ENCODE measurements at regions not wholly inside any gene's neighbourhood (a gene's known extent, or its start where the extent isn't known, plus 50 kb on each side); places are given as distances from the start of the nearest gene placed in this dataset.

DNA sequence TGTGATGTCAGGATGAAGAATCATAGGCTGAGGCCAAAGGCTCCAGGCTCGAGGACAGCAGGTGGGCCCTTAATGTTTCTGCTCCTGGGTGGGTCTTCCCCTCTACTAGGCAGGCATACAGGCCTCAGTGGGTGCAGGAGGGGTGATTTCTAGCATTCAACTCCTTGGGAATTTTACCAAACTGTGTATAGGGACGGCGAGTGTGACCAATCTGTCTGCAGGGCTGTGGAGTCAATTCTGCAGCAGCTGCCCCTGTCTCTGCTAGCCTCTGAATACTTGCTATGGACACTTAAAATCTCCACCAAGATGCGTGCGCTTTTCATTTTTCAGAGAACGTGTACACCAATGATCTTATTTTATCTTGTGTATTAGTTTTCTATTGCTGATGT, 115.5 kb downstream of the WDR11 start:
- ATAC-seq = no peak
- TF ChIP-seq POLR2AphosphoS5 (IDR thresholded peaks at IDR 0.05) (no peak), POLR2A (IDR thresholded peaks at IDR 0.05) (no peak), EP300 (IDR thresholded peaks at IDR 0.05) (no peak)
- TF ChIP-seq, protein P1, sequence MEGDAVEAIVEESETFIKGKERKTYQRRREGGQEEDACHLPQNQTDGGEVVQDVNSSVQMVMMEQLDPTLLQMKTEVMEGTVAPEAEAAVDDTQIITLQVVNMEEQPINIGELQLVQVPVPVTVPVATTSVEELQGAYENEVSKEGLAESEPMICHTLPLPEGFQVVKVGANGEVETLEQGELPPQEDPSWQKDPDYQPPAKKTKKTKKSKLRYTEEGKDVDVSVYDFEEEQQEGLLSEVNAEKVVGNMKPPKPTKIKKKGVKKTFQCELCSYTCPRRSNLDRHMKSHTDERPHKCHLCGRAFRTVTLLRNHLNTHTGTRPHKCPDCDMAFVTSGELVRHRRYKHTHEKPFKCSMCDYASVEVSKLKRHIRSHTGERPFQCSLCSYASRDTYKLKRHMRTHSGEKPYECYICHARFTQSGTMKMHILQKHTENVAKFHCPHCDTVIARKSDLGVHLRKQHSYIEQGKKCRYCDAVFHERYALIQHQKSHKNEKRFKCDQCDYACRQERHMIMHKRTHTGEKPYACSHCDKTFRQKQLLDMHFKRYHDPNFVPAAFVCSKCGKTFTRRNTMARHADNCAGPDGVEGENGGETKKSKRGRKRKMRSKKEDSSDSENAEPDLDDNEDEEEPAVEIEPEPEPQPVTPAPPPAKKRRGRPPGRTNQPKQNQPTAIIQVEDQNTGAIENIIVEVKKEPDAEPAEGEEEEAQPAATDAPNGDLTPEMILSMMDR (IDR thresholded peaks at IDR 0.05) = no peak
- H3K36me3 ChIP-seq = no peaks in the 10 kb centered on the region
- peaks cover 0 to 12% (median 0%) of the 10 kb centered on the region in 3 donors for H3K4me1 ChIP-seq
- no peaks in the 10 kb centered on the region for H3K9me3 ChIP-seq
- no peaks in the 10 kb centered on the region for H3K27me3 ChIP-seq
- 91 to 93% methylated on average over 5 to 6 of the region's 6 CpGs for WGBS, 2 donors (ENCODE audit: low coverage in 1 of 2)
- H3K27ac ChIP-seq = no peak overlapping the region
- H3K4me3 ChIP-seq = no peak overlapping the region

DNA sequence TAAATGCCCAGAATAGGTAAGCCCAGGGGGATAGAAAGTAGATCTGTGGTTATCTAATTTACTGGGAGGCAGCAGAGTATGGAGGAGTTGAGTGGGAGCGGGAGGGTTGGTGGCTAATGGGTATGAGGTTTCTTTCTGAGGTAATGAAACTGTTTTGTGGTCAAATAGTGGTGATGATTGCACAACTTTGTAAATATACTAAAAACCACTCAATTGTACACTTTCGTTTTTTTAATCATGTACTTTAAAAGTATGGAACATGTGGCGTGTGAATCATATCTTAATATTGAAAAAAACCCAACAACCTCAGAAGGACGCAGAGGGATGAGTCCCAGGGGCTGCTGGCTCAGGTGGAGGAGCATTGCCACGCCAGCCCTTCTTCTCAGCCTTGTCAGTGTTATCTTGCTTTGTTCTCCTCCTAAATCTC, 118.1 kb downstream of the WDR11 start:
- H3K4me3 ChIP-seq = no peak overlapping the region
- ATAC-seq = no peak

DNA sequence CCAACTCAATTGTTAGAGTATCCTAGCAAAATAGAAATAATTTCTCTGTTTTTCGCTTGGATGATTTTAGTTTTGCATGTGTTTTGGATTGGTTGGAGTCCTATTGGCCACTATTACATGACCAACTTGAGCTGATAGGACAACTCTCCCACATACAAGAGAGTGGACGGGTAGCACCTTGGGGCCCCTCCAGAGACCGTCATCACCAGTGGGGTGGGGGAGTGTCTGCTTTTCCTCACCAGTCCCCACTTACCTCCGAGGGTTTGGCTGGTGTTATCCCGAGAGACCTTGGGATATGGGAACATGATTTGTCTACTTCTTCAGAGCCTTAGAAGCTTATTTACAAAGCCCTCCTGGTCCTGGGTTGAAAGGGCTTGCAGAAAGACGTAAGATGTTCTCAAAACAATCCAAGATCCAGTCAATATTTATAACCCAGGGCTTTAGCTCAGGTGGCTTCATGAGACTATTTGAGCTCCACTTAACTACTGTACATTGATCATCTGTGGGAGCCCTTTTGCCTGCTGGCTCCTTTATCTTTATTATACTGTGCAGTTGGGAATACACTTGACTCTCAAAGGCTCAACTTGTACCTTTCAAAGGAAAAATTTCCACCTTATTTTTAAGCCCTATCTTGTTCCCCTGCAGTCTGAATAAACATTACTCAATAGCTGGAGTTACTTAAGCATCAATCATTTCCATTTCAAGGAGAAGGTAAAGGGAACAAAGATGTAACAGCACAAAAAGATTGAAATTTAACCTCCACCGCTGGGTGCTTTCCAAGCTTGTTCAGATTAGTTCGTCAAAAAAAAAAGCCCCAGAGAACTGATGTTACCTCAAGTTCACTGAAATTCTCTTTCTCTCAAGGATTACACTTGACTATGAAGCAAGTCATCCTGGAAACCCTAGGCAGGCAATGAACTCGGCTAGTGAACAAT, 119.7 kb downstream of the WDR11 start:
- peaks cover 0 to 26% (median 0%) of the 10 kb centered on the region in 3 donors for H3K9me3 ChIP-seq
- no peak overlapping the region for H3K4me3 ChIP-seq
- TF ChIP-seq EP300 (IDR thresholded peaks at IDR 0.05) = no peak
- TF ChIP-seq POLR2A (IDR thresholded peaks at IDR 0.05) = no peak
- TF ChIP-seq POLR2AphosphoS5 (IDR thresholded peaks at IDR 0.05) = no peak
- TF ChIP-seq, protein P1 (IDR thresholded peaks at IDR 0.05) = no peak
- H3K27ac ChIP-seq = no peak overlapping the region
- 45 to 55% methylated on average over 6 to 7 of the region's 9 CpGs for WGBS, 2 donors (ENCODE audit: low coverage in 1 of 2)
- peaks cover 0 to 7% (median 0%) of the 10 kb centered on the region in 3 donors for H3K4me1 ChIP-seq
- H3K27me3 ChIP-seq = peaks cover 9% of the 10 kb centered on the region
- no peak for ATAC-seq
- no peaks in the 10 kb centered on the region for H3K36me3 ChIP-seq

More for the DNA sequence above, 118.1 kb downstream of the WDR11 start:
- TF ChIP-seq POLR2A (IDR thresholded peaks at IDR 0.05) (no peak), POLR2AphosphoS5 (IDR thresholded peaks at IDR 0.05) (no peak)
- TF ChIP-seq, protein P1 (IDR thresholded peaks at IDR 0.05) = no peak
- Histone ChIP-seq H3K4me1 (peaks cover 0 to 7% (median 0%) of the 10 kb centered on the region in 3 donors), H3K27me3 (no peaks in the 10 kb centered on the region), H3K27ac (no peak overlapping the region), H3K9me3 (peaks cover 0 to 12% (median 0%) of the 10 kb centered on the region in 3 donors), H3K36me3 (no peaks in the 10 kb centered on the region)
- 65 to 100% methylated on average over 1 to 5 of the region's 5 CpGs for WGBS, 2 donors (ENCODE audit: low coverage in 1 of 2)

DNA sequence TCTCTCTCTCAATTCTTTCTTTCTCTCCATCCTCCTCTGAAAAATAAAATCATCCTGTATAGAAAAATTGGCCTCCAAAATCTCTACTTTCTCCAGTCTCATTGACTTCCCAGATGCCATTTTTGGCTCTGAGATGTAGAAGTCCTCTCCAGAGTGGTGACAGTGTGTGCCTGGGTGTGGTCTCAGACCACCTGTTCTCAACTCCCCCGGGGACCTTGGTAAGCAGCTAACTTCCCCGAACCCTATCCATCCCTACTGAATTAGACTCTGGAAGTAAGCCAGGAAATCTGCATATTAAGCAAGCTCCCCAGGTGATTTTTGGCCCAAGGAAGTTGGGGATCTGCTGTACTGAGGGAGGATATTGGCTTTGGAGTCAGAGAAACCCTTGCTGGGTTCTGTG, 120.5 kb downstream of the WDR11 start:
- H3K4me1 ChIP-seq = peaks cover 0 to 7% (median 0%) of the 10 kb centered on the region in 3 donors
- H3K9me3 ChIP-seq = peaks cover 0 to 26% (median 0%) of the 10 kb centered on the region in 3 donors
- no peak for ATAC-seq
- WGBS, 2 donors (ENCODE audit: low coverage in 1 of 2) = 73% methylated on average over 2 of the region's 2 CpGs; no CpG with 5 or more reads in 1 of the 2 donors
- H3K27me3 ChIP-seq = peaks cover 14% of the 10 kb centered on the region
- no peak overlapping the region for H3K27ac ChIP-seq
- no peak overlapping the region for H3K4me3 ChIP-seq
- H3K36me3 ChIP-seq = no peaks in the 10 kb centered on the region
- TF ChIP-seq POLR2A (IDR thresholded peaks at IDR 0.05) (no peak), EP300 (IDR thresholded peaks at IDR 0.05) (no peak), POLR2AphosphoS5 (IDR thresholded peaks at IDR 0.05) (no peak)
- TF ChIP-seq, protein P1 (IDR thresholded peaks at IDR 0.05) = no peak

Measured in gastroesophageal sphincter (tissue), 4 donors.